C4-2B (cell line): ENCODE measurements at regions not wholly inside any gene's neighbourhood (a gene's known extent, or its start where the extent isn't known, plus 50 kb on each side); places are given as distances from the start of the nearest gene placed in this dataset.

ENCODE experiments used
- H3K27ac ChIP-seq: fragments of 450-650 bp; 2 replicates; pipeline ENCODE4 v1.5.1; 2017
- CTCF ChIP-seq: fragments of 450-650 bp; conservative IDR thresholded peaks from 2 replicates; pipeline ENCODE4 v1.5.1; 2017; ENCODE audit warnings: mild to moderate bottlenecking
- ZFX ChIP-seq: fragments of 450-650 bp; IDR thresholded peaks from 2 replicates; pipeline ENCODE4 v1.6.1; 2017

- no peak overlapping the region for H3K27ac ChIP-seq
- TF ChIP-seq ZFX, result no peak
- TF ChIP-seq CTCF, result no peak
These were observed 1412.9 kb upstream of the ALCAM start for GRCh38 chr3:103953796-103954195.

DNA sequence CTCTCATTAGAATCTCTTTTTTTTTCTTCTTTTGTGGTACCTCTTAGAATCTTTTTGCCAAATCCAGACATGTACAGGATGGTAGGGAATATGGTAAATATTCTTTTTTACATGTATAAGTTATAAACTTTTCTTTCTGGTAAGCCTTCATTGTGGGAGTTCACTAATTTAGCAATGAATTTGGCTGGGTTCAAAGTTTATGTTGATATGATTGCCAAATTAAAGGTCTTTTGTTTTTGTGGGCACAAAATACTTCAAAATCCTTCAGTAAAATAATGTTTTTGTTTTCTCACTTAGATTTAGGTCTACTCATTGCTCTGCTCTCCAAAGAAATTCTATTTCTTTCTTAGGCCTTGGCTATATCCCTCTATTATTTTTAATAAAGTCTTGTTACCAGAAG lies 1405.9 kb upstream of the ALCAM start:
- H3K27ac ChIP-seq, result no peak overlapping the region
- TF ChIP-seq CTCF (no peak), ZFX (no peak)

DNA sequence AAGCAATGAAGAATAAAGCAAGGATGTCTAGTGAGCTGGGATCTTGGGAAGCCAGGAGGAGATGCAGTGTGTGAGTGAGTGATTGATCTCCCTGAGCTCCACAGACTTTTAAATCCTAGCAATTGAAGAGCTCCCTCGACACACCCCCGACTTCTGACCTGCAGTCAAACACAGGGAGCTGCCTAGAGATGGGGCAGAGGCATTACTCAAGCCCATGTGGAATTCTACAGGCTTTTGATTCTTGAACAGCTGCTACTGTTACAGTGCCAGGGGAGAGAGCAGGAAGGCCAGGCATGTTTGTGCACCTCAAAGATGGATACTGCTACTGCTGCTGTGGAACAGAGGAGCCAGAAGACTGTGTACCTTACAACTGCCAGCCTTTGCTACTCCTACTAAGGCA lies 1403.1 kb upstream of the ALCAM start:
- no peak overlapping the region for H3K27ac ChIP-seq
- TF ChIP-seq ZFX (no peak), CTCF (no peak)

GRCh38 chr3:103965764-103966163 lies 1400.9 kb upstream of the ALCAM start:
- no peak for TF ChIP-seq CTCF
- TF ChIP-seq ZFX, result no peak
- H3K27ac ChIP-seq, result no peak overlapping the region

GRCh38 chr3:103966749-103967148 lies 1400.0 kb upstream of the ALCAM start:
- no peak for TF ChIP-seq CTCF
- no peak for TF ChIP-seq ZFX

DNA sequence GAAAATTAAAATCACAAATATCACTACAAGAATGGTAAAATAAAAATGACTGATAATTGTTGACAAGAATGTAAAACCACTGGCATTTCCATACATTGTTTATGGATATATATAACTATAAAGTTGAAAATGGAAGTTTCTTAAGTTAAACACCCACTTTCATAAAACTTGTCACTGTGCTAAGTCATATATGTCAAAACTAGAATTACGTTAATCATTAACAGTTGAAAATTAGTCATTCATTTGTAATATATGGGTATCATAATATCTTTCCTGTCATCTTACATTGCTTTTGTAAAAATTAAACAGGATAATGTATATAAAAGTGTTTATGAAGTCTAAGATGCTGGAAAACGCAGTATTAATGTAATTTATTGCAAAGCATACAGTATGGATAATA lies 1398.6 kb upstream of the ALCAM start:
- TF ChIP-seq ZFX (no peak), CTCF (no peak)
- no peak overlapping the region for H3K27ac ChIP-seq

More at GRCh38 chr3:103966749-103967148, 1400.0 kb upstream of the ALCAM start:
- no peak overlapping the region for H3K27ac ChIP-seq

GRCh38 chr3:103968751-103969150 lies 1398.0 kb upstream of the ALCAM start:
- TF ChIP-seq CTCF, result no peak
- TF ChIP-seq ZFX, result no peak

More at GRCh38 chr3:103968751-103969150, 1398.0 kb upstream of the ALCAM start:
- no peak overlapping the region for H3K27ac ChIP-seq
